Fibroblast of lung (primary cell): ENCODE measurements at regions not wholly inside any gene's neighbourhood (a gene's known extent, or its start where the extent isn't known, plus 50 kb on each side); places are given as distances from the start of the nearest gene placed in this dataset.
"Not testable (repeated sequence)": the region's sequence is repeated elsewhere in the genome, so short reads cannot be mapped to it uniquely, and the experiment has no call there.

ENCODE experiments used
- DNase-seq, 2 donors: peaks; one replicate each; pipeline versions ENCODE4 v3.0.0 to v3.0.0-alpha.2; 2010; ENCODE audit warnings: low read depth in 2 of 2
- H2AFZ ChIP-seq: 2 replicates; pipeline ENCODE4 v1.5.1; 2012; ENCODE audit warnings: low read length, control low read depth, inconsistent platforms
- H3K27ac ChIP-seq: 2 replicates; pipeline ENCODE4 v1.5.1; 2011; ENCODE audit warnings: low read length, control low read depth; ENCODE audit not compliant: insufficient read depth
- H3K27me3 ChIP-seq: 2 replicates; pipeline ENCODE4 v1.5.1; 2011; ENCODE audit warnings: mild to moderate bottlenecking, low read length; ENCODE audit not compliant: control insufficient read depth, insufficient read depth
- H3K36me3 ChIP-seq: 2 replicates; pipeline ENCODE4 v1.5.1; 2011; ENCODE audit warnings: low read length; ENCODE audit not compliant: control insufficient read depth, insufficient read depth
- H3K4me1 ChIP-seq: 2 replicates; pipeline ENCODE4 v1.5.1; 2011; ENCODE audit warnings: low read length; ENCODE audit not compliant: control insufficient read depth, insufficient read depth; ENCODE audit errors: extremely low read depth
- H3K4me2 ChIP-seq: 2 replicates; pipeline ENCODE4 v1.5.1; 2011; ENCODE audit warnings: low read length, control low read depth; ENCODE audit not compliant: insufficient read depth; ENCODE audit errors: extremely low read depth
- H3K4me3 ChIP-seq, 4 experiments: fragments of 200-600 bp in 1 of 4; sonication (generic) in 1 of 4; replicated peaks in 1 of 4; 2 replicates each; pipeline ENCODE4 v1.5.1; 2011 to 2016; ENCODE audit warnings: low read length in 4 of 4, low read depth in 3 of 4, mild to moderate bottlenecking in 3 of 4, control low read depth in 2 of 4, inconsistent platforms in 1 of 4, mixed read lengths in 1 of 4; ENCODE audit not compliant: insufficient read depth in 1 of 4; ENCODE audit errors: control extremely low read depth in 1 of 4
- H3K79me2 ChIP-seq: 2 replicates; pipeline ENCODE4 v1.5.1; 2012; ENCODE audit warnings: mild to moderate bottlenecking, low read length, inconsistent platforms; ENCODE audit not compliant: control insufficient read depth, insufficient read depth
- H3K9ac ChIP-seq: 2 replicates; pipeline ENCODE4 v1.5.1; 2011; ENCODE audit warnings: mild to moderate bottlenecking, low read length, control low read depth; ENCODE audit not compliant: insufficient read depth
- H3K9me3 ChIP-seq: 2 replicates; pipeline ENCODE4 v1.5.1; 2012; ENCODE audit warnings: low read depth, low read length; ENCODE audit not compliant: control insufficient read depth, insufficient read depth
- H4K20me1 ChIP-seq: 2 replicates; pipeline ENCODE4 v1.5.1; 2011; ENCODE audit warnings: low read length; ENCODE audit not compliant: control insufficient read depth, insufficient read depth; ENCODE audit errors: extremely low read depth
- EZH2 ChIP-seq: IDR thresholded peaks from 2 replicates; pipeline ENCODE4 v1.5.1; 2012; ENCODE audit warnings: low read length, control low read depth, mild to moderate bottlenecking; ENCODE audit errors: missing control alignments
- TF ChIP-seq, protein P1 (sequence below), 2 donors: IDR thresholded peaks in 1 of 2; conservative IDR thresholded peaks in 1 of 2; 1 replicate in 1 of 2; 2 replicates in 1 of 2; pipeline ENCODE4 v1.5.1; 2011 to 2012; ENCODE audit warnings: low read length in 2 of 2, control low read depth in 1 of 2, inconsistent platforms in 1 of 2, low read depth in 1 of 2, mild to moderate bottlenecking in 1 of 2

DNA sequence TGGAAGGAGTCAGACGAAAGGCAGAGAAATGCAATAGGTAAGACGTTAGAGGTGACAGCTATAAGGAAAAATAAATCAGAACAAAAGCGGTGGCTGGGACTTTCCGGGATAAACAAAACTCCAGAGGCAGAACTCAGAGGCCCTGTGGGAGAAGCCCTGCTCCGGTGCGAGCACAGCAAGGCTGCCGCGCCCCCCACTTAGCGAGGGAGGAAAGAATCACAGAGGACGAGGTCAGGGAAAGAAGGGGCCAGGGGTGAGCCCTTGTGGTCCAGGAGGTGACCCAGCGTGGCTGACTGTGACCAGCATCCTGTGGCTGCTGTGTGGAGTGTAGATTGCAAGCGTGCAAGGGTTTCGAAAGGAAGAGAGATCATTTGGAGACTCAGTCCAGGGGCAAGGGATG, 591.8 kb upstream of the ADARB2 start:
- Histone ChIP-seq H3K4me3 (no peak overlapping the region), H2AFZ (no peak overlapping the region), H3K27ac (no peak overlapping the region), H3K4me2 (no peak overlapping the region), H3K9me3 (no peaks in the 10 kb centered on the region), H4K20me1 (no peaks in the 10 kb centered on the region), H3K27me3 (no peaks in the 10 kb centered on the region), H3K9ac (no peak overlapping the region), H3K79me2 (no peaks in the 10 kb centered on the region), H3K36me3 (no peaks in the 10 kb centered on the region), H3K4me1 (no peaks in the 10 kb centered on the region)
- TF ChIP-seq, protein P1, sequence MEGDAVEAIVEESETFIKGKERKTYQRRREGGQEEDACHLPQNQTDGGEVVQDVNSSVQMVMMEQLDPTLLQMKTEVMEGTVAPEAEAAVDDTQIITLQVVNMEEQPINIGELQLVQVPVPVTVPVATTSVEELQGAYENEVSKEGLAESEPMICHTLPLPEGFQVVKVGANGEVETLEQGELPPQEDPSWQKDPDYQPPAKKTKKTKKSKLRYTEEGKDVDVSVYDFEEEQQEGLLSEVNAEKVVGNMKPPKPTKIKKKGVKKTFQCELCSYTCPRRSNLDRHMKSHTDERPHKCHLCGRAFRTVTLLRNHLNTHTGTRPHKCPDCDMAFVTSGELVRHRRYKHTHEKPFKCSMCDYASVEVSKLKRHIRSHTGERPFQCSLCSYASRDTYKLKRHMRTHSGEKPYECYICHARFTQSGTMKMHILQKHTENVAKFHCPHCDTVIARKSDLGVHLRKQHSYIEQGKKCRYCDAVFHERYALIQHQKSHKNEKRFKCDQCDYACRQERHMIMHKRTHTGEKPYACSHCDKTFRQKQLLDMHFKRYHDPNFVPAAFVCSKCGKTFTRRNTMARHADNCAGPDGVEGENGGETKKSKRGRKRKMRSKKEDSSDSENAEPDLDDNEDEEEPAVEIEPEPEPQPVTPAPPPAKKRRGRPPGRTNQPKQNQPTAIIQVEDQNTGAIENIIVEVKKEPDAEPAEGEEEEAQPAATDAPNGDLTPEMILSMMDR (conservative IDR thresholded peaks at IDR 0.05 in 1 of 2, IDR thresholded peaks at IDR 0.05 in 1 of 2; ENCODE audit: low read depth in 1 of 2, low read length in 2 of 2) = no peak
- TF ChIP-seq EZH2 = no peak
- no peak for DNase-seq

- no peak for DNase-seq
- H3K79me2 ChIP-seq = no peaks in the 10 kb centered on the region
- no peaks in the 10 kb centered on the region for H4K20me1 ChIP-seq
- no peak overlapping the region for H3K27ac ChIP-seq
- H3K27me3 ChIP-seq = no peaks in the 10 kb centered on the region
- TF ChIP-seq EZH2 = no peak
- TF ChIP-seq, protein P1 (conservative IDR thresholded peaks at IDR 0.05 in 1 of 2, IDR thresholded peaks at IDR 0.05 in 1 of 2; ENCODE audit: low read depth in 1 of 2, low read length in 2 of 2) = no peak
- H2AFZ ChIP-seq = no peak overlapping the region
- H3K9me3 ChIP-seq = no peaks in the 10 kb centered on the region
- H3K4me2 ChIP-seq = no peak overlapping the region
- H3K4me3 ChIP-seq = no peak overlapping the region
- no peak overlapping the region for H3K9ac ChIP-seq
- no peaks in the 10 kb centered on the region for H3K36me3 ChIP-seq
- no peaks in the 10 kb centered on the region for H3K4me1 ChIP-seq
Measured at GRCh38 chr10:2326411-2326810, 589.1 kb upstream of the ADARB2 start.

- H3K9ac ChIP-seq, H3K9me3 ChIP-seq, H3K27ac ChIP-seq, H3K4me3 ChIP-seq, H3K27me3 ChIP-seq, H3K4me1 ChIP-seq, H3K36me3 ChIP-seq, H3K79me2 ChIP-seq, H3K4me2 ChIP-seq, H2AFZ ChIP-seq, H4K20me1 ChIP-seq, DNase-seq: not testable (repeated sequence)
Measured at GRCh38 chr10:2315045-2315485, 577.7 kb upstream of the ADARB2 start.
